HCT116 (cell line): ENCODE measurements at regions not wholly inside any gene's neighbourhood (a gene's known extent, or its start where the extent isn't known, plus 50 kb on each side); places are given as distances from the start of the nearest gene placed in this dataset.

Experiments
- CTCF ChIP-seq, 3 experiments: fragments of 200-600 bp in 1 of 3; sonication (generic) in 1 of 3; IDR thresholded peaks in 2 of 3; conservative IDR thresholded peaks in 1 of 3; 2 replicates each; pipeline ENCODE4 v1.5.1; 2012 to 2017; ENCODE audit warnings: low read depth in 2 of 3, low read length in 2 of 3, antibody characterized with exemption in 1 of 3, borderline replicate concordance in 1 of 3, control low read depth in 1 of 3, mild to moderate bottlenecking in 1 of 3, mixed read lengths in 1 of 3, mixed run types in 1 of 3, moderate library complexity in 1 of 3; ENCODE audit not compliant: insufficient read depth in 1 of 3
- EZH2phosphoT487 ChIP-seq: fragments of 200-600 bp; IDR thresholded peaks from 2 replicates; pipeline ENCODE4 v1.6.1; 2018; ENCODE audit warnings: antibody characterized with exemption, borderline replicate concordance
- JUND ChIP-seq: IDR thresholded peaks from 2 replicates; pipeline ENCODE4 v1.6.1; 2012
- POLR2AphosphoS5 ChIP-seq: IDR thresholded peaks from 2 replicates; pipeline ENCODE4 v1.6.1; 2011; ENCODE audit warnings: mild to moderate bottlenecking, low read depth, low read length, moderate library complexity

- TF ChIP-seq EZH2phosphoT487 (no peak), JUND (no peak), CTCF (IDR thresholded peaks at IDR 0.05 in 2 of 3, conservative IDR thresholded peaks at IDR 0.05 in 1 of 3; ENCODE audit: borderline replicate concordance in 1 of 3, insufficient read depth in 1 of 3, low read depth in 2 of 3, low read length in 2 of 3) (no peak), POLR2AphosphoS5 (no peak)
Measured at GRCh38 chr3:104245261-104245660, 1121.4 kb upstream of the ALCAM start.
